Type B pancreatic cell (in vitro differentiated cells): ENCODE measurements at regions not wholly inside any gene's neighbourhood (a gene's known extent, or its start where the extent isn't known, plus 50 kb on each side); places are given as distances from the start of the nearest gene placed in this dataset.

Source experiments
- DNase-seq: peaks from one replicate; pipeline ENCODE4 v3.0.0; 2021; ENCODE audit warnings: mixed read lengths; ENCODE audit not compliant: unreplicated experiment; ENCODE audit errors: extremely low spot score
- H3K27ac Mint-ChIP-seq: 2 replicates; pipeline ENCODE4 v1.8.0; 2021; ENCODE audit warnings: mild to moderate bottlenecking, mixed read lengths
- H3K27me3 Mint-ChIP-seq: 2 replicates; pipeline ENCODE4 v1.8.0; 2021; ENCODE audit warnings: mixed read lengths
- H3K36me3 Mint-ChIP-seq: 2 replicates; pipeline ENCODE4 v1.8.0; 2021; ENCODE audit warnings: mixed read lengths
- H3K4me1 Mint-ChIP-seq: one replicate; pipeline ENCODE4 v1.8.0; 2021; ENCODE audit warnings: mixed read lengths; ENCODE audit not compliant: unreplicated experiment
- H3K4me3 Mint-ChIP-seq: 2 replicates; pipeline ENCODE4 v1.8.0; 2021; ENCODE audit warnings: mild to moderate bottlenecking, mixed read lengths
- H3K9me3 Mint-ChIP-seq: 2 replicates; pipeline ENCODE4 v1.8.0; 2021; ENCODE audit warnings: mixed read lengths
- CTCF ChIP-seq: fragments of 200-600 bp; sonication (generic); conservative IDR thresholded peaks from 2 replicates; pipeline ENCODE4 v1.5.0; 2021; ENCODE audit warnings: antibody characterized with exemption, mild to moderate bottlenecking

- peaks cover 4% of the 10 kb centered on the region for H3K9me3 Mint-ChIP-seq
- no peak overlapping the region for H3K27ac Mint-ChIP-seq
- no peak for TF ChIP-seq CTCF
- DNase-seq: no peak
- no peaks in the 10 kb centered on the region for H3K36me3 Mint-ChIP-seq
- H3K27me3 Mint-ChIP-seq: no peaks in the 10 kb centered on the region
- H3K4me3 Mint-ChIP-seq: no peak overlapping the region
- H3K4me1 Mint-ChIP-seq: no peaks in the 10 kb centered on the region
Observed at GRCh38 chr4:188466001-188466400, 326.8 kb downstream of the TRIML1 start.

- DNase-seq: no peak
- Mint-ChIP-seq H3K27me3 (peaks cover 36% of the 10 kb centered on the region), H3K4me1 (no peaks in the 10 kb centered on the region), H3K4me3 (no peak overlapping the region), H3K27ac (no peak overlapping the region), H3K9me3 (no peaks in the 10 kb centered on the region), H3K36me3 (no peaks in the 10 kb centered on the region)
- TF ChIP-seq CTCF: no peak
Observed at GRCh38 chr4:188484256-188484655, 345.0 kb downstream of the TRIML1 start.

- Mint-ChIP-seq H3K9me3 (no peaks in the 10 kb centered on the region), H3K27me3 (peaks cover 43% of the 10 kb centered on the region), H3K27ac (no peak overlapping the region), H3K4me1 (no peaks in the 10 kb centered on the region), H3K36me3 (no peaks in the 10 kb centered on the region), H3K4me3 (no peak overlapping the region)
- TF ChIP-seq CTCF: no peak
- no peak for DNase-seq
Observed at GRCh38 chr4:188485906-188486305, 346.7 kb downstream of the TRIML1 start.

GRCh38 chr4:188492886-188493285, 353.6 kb downstream of the TRIML1 start:
- Mint-ChIP-seq H3K4me1 (no peaks in the 10 kb centered on the region), H3K27ac (no peak overlapping the region), H3K9me3 (no peaks in the 10 kb centered on the region), H3K36me3 (no peaks in the 10 kb centered on the region), H3K4me3 (no peak overlapping the region), H3K27me3 (peaks cover 52% of the 10 kb centered on the region)
- DNase-seq: no peak
- no peak for TF ChIP-seq CTCF

GRCh38 chr4:188495169-188495568, 355.9 kb downstream of the TRIML1 start:
- H3K27me3 Mint-ChIP-seq: peaks cover 60% of the 10 kb centered on the region

More at GRCh38 chr4:188495169-188495568, 355.9 kb downstream of the TRIML1 start:
- no peak for DNase-seq
- Mint-ChIP-seq H3K4me3 (no peak overlapping the region), H3K27ac (no peak overlapping the region), H3K9me3 (no peaks in the 10 kb centered on the region), H3K36me3 (no peaks in the 10 kb centered on the region), H3K4me1 (no peaks in the 10 kb centered on the region)
- TF ChIP-seq CTCF: no peak
